WERI-Rb-1 (cell line): ENCODE measurements at regions not wholly inside any gene's neighbourhood (a gene's known extent, or its start where the extent isn't known, plus 50 kb on each side); places are given as distances from the start of the nearest gene placed in this dataset.
"Not testable (repeated sequence)": the region's sequence is repeated elsewhere in the genome, so short reads cannot be mapped to it uniquely, and the experiment has no call there.

Source experiments
- DNase-seq: peaks from one replicate; pipeline ENCODE4 v3.0.0-alpha.2; 2020
- H3K27ac ChIP-seq: fragments of 250-450 bp; sonication (Bioruptor Pico); 2 replicates; pipeline ENCODE4 v1.5.1; 2020; ENCODE audit warnings: mild to moderate bottlenecking, moderate library complexity
- H3K27me3 ChIP-seq: fragments of 250-450 bp; sonication (Bioruptor Pico); 2 replicates; pipeline ENCODE4 v1.5.1; 2021; ENCODE audit warnings: mild to moderate bottlenecking, low read depth, moderate library complexity; ENCODE audit not compliant: insufficient read depth, severe bottlenecking
- H3K36me3 ChIP-seq: fragments of 250-450 bp; sonication (Bioruptor Pico); 2 replicates; pipeline ENCODE4 v1.5.1; 2020; ENCODE audit warnings: mild to moderate bottlenecking, moderate library complexity
- H3K4me3 ChIP-seq: 2 replicates; pipeline ENCODE4 v1.5.1; 2011; ENCODE audit warnings: low read depth, mild to moderate bottlenecking, control low read depth, low read length
- H3K9me3 ChIP-seq: fragments of 250-450 bp; sonication (Bioruptor Pico); 2 replicates; pipeline ENCODE4 v1.5.1; 2021; ENCODE audit warnings: mild to moderate bottlenecking, moderate library complexity; ENCODE audit not compliant: severe bottlenecking
- CTCF ChIP-seq: IDR thresholded peaks from 2 replicates; pipeline ENCODE4 v1.5.1; 2011; ENCODE audit warnings: low read depth, mild to moderate bottlenecking, control low read depth, inconsistent platforms, low read length

GRCh38 chr3:55143336-55143735, 215.5 kb upstream of the LRTM1 start:
- no peaks in the 10 kb centered on the region for H3K36me3 ChIP-seq
- H3K27ac ChIP-seq: no peak overlapping the region
- H3K4me3 ChIP-seq: no peak overlapping the region
- H3K9me3 ChIP-seq: no peaks in the 10 kb centered on the region
- no peak for DNase-seq
- no peaks in the 10 kb centered on the region for H3K27me3 ChIP-seq
- TF ChIP-seq CTCF: no peak

GRCh38 chr3:55136291-55136690, 208.4 kb upstream of the LRTM1 start:
- H3K27me3 ChIP-seq, H3K27ac ChIP-seq, H3K4me3 ChIP-seq, H3K36me3 ChIP-seq, H3K9me3 ChIP-seq, DNase-seq: not testable (repeated sequence)

GRCh38 chr3:55128225-55128823, 200.5 kb upstream of the LRTM1 start:
- H3K27me3 ChIP-seq: no peaks in the 10 kb centered on the region
- H3K27ac ChIP-seq: no peak overlapping the region
- H3K9me3 ChIP-seq: no peaks in the 10 kb centered on the region
- no peaks in the 10 kb centered on the region for H3K36me3 ChIP-seq
- H3K4me3 ChIP-seq: no peak overlapping the region
- DNase-seq: no peak
- TF ChIP-seq CTCF: no peak

- peak; percentile 45 for DNase-seq
- TF ChIP-seq CTCF: no peak
Observed at GRCh38 chr3:55127565-55127964, 199.7 kb upstream of the LRTM1 start.

GRCh38 chr3:55124371-55124770, 196.5 kb upstream of the LRTM1 start:
- DNase-seq: no peak
- Histone ChIP-seq H3K36me3 (no peaks in the 10 kb centered on the region), H3K27me3 (no peaks in the 10 kb centered on the region), H3K4me3 (no peak overlapping the region), H3K9me3 (no peaks in the 10 kb centered on the region), H3K27ac (no peak overlapping the region)
- no peak for TF ChIP-seq CTCF

More at GRCh38 chr3:55127565-55127964, 199.7 kb upstream of the LRTM1 start:
- H3K36me3 ChIP-seq: no peaks in the 10 kb centered on the region
- H3K4me3 ChIP-seq: no peak overlapping the region
- H3K27ac ChIP-seq: peak overlapping the region; percentile 18; the same call in 1 of the 2 replicates
- no peaks in the 10 kb centered on the region for H3K27me3 ChIP-seq
- H3K9me3 ChIP-seq: no peaks in the 10 kb centered on the region
